ACHN (cell line): ENCODE measurements at regions not wholly inside any gene's neighbourhood (a gene's known extent, or its start where the extent isn't known, plus 50 kb on each side); places are given as distances from the start of the nearest gene placed in this dataset.
A peak's percentile ranks its signal among the peaks of the same experiment; 100 is the strongest.

Experiments
- DNase-seq: peaks from one replicate; pipeline ENCODE4 v3.0.0-alpha.2; 2015
- in situ Hi-C: cut with HindIII; loops from 2 replicates; pipeline ENCODE4 v1.10.0; 2017; ENCODE audit warnings: low sequenced_read_pairs, low pct_ligation_motif_present, low pct_unique_long_range_greater_than_20kb

GRCh38 chr3:102122527-102122926 lies 273.2 kb downstream of the NFKBIZ start:
- DNase-seq, result no peak
- in situ Hi-C loops, result no loop called here

- in situ Hi-C loops, result no loop called here
- no peak for DNase-seq
Measured at GRCh38 chr3:102123590-102124190, 274.4 kb downstream of the NFKBIZ start.

GRCh38 chr3:102124282-102124681 lies 275.0 kb downstream of the NFKBIZ start:
- DNase-seq, result no peak
- in situ Hi-C loops, result no loop called here

GRCh38 chr3:102124704-102125103 lies 275.4 kb downstream of the NFKBIZ start:
- in situ Hi-C loops, result no loop called here
- DNase-seq, result no peak

GRCh38 chr3:102125197-102125993 lies 276.1 kb downstream of the NFKBIZ start:
- no peak for DNase-seq
- in situ Hi-C loops, result no loop called here

- DNase-seq, result no peak
- in situ Hi-C loops, result no loop called here
Measured at GRCh38 chr3:102125994-102126368, 276.7 kb downstream of the NFKBIZ start.

GRCh38 chr3:102129760-102130608 lies 280.7 kb downstream of the NFKBIZ start:
- DNase-seq, result peak; percentile 21
- in situ Hi-C loops, result no loop called here

- in situ Hi-C loops, result no loop called here
- DNase-seq, result no peak
Measured at GRCh38 chr3:102132370-102132769, 283.1 kb downstream of the NFKBIZ start.

- in situ Hi-C loops, result no loop called here
- no peak for DNase-seq
Measured at GRCh38 chr3:102133376-102133775, 284.1 kb downstream of the NFKBIZ start.

GRCh38 chr3:102135316-102135715 lies 286.0 kb downstream of the NFKBIZ start:
- in situ Hi-C loops, result no loop called here
- DNase-seq, result no peak

GRCh38 chr3:102136183-102136582 lies 286.9 kb downstream of the NFKBIZ start:
- no peak for DNase-seq
- in situ Hi-C loops, result no loop called here

- DNase-seq, result no peak
- in situ Hi-C loops, result no loop called here
Measured at GRCh38 chr3:102140116-102140515, 290.8 kb downstream of the NFKBIZ start.

- in situ Hi-C loops, result no loop called here
- DNase-seq, result no peak
Measured at GRCh38 chr3:102141096-102141927, 292.0 kb downstream of the NFKBIZ start.

GRCh38 chr3:102141928-102142239 lies 292.6 kb downstream of the NFKBIZ start:
- no peak for DNase-seq
- in situ Hi-C loops, result no loop called here

- in situ Hi-C loops, result no loop called here
Measured at GRCh38 chr3:102142379-102143060, 292.3 kb upstream of the ZPLD1 start.

GRCh38 chr3:102143536-102143935 lies 291.3 kb upstream of the ZPLD1 start:
- DNase-seq, result no peak
- in situ Hi-C loops, result no loop called here

More at GRCh38 chr3:102142379-102143060, 292.3 kb upstream of the ZPLD1 start:
- DNase-seq, result no peak

- DNase-seq, result no peak
- in situ Hi-C loops, result no loop called here
Measured at GRCh38 chr3:102144063-102144462, 290.8 kb upstream of the ZPLD1 start.

GRCh38 chr3:102148598-102149337 lies 286.0 kb upstream of the ZPLD1 start:
- in situ Hi-C loops, result no loop called here
- DNase-seq, result no peak
